Caco-2 (cell line): ENCODE measurements at regions not wholly inside any gene's neighbourhood (a gene's known extent, or its start where the extent isn't known, plus 50 kb on each side); places are given as distances from the start of the nearest gene placed in this dataset.

Experiments used
- BruUV-seq: library from RNA; stranded (reverse); fragments of 400-500 nt; replicated peaks from 2 replicates; lab custom pipeline; 2021; lab: Mats Ljungman, UMichigan
- CTCF ChIA-PET: fragments of 300-600 bp; sonication (Branson Sonifier 250); formaldehyde crosslinking; loops from one replicate; lab custom pipeline; 2022; ENCODE audit warnings: antibody characterized with exemption; lab: Charles Lee
- POLR2A ChIA-PET: fragments of 300-600 bp; sonication (Branson Sonifier 250); formaldehyde crosslinking; loops from one replicate; lab custom pipeline; 2022; ENCODE audit warnings: antibody characterized with exemption; lab: Charles Lee
- DNase-seq, 2 experiments: peaks; one replicate each; pipeline versions ENCODE4 v3.0.0 to v3.0.0-alpha.2; 2020 to 2022
- H3K27me3 ChIP-seq: replicated peaks from 2 replicates; pipeline ENCODE4 v1.6.0; 2011; ENCODE audit warnings: low read length; ENCODE audit not compliant: control insufficient read depth, insufficient read depth
- H3K36me3 ChIP-seq: 2 replicates; pipeline ENCODE4 v1.5.1; 2011; ENCODE audit warnings: low read length; ENCODE audit not compliant: control insufficient read depth, insufficient read depth
- H3K4me1 ChIP-seq: fragments of 250-450 bp; sonication (Bioruptor Pico); 2 replicates; pipeline ENCODE4 v1.5.1; 2020; ENCODE audit warnings: mild to moderate bottlenecking
- H3K4me3 ChIP-seq: 2 replicates; pipeline ENCODE4 v1.5.1; 2011; ENCODE audit warnings: low read depth, mild to moderate bottlenecking, control low read depth, low read length
- H3K9me3 ChIP-seq: fragments of 250-450 bp; sonication (Bioruptor Pico); 2 replicates; pipeline ENCODE4 v1.5.1; 2020; ENCODE audit warnings: mild to moderate bottlenecking, moderate library complexity
- H3K27ac Mint-ChIP-seq: one replicate; pipeline ENCODE4 v1.8.0; 2022; ENCODE audit warnings: mixed read lengths; ENCODE audit not compliant: unreplicated experiment
- H3K27me3 Mint-ChIP-seq: one replicate; pipeline ENCODE4 v1.8.0; 2022; ENCODE audit warnings: mixed read lengths; ENCODE audit not compliant: insufficient read depth, unreplicated experiment
- H3K36me3 Mint-ChIP-seq: one replicate; pipeline ENCODE4 v1.8.0; 2022; ENCODE audit warnings: mild to moderate bottlenecking, mixed read lengths; ENCODE audit not compliant: insufficient read depth, unreplicated experiment
- H3K4me1 Mint-ChIP-seq: one replicate; pipeline ENCODE4 v1.8.0; 2022; ENCODE audit warnings: low read depth, mixed read lengths; ENCODE audit not compliant: unreplicated experiment
- H3K4me3 Mint-ChIP-seq: one replicate; pipeline ENCODE4 v1.8.0; 2022; ENCODE audit warnings: mild to moderate bottlenecking, moderate library complexity, mixed read lengths; ENCODE audit not compliant: unreplicated experiment
- H3K9me3 Mint-ChIP-seq: one replicate; pipeline ENCODE4 v1.8.0; 2022; ENCODE audit warnings: mixed read lengths; ENCODE audit not compliant: unreplicated experiment
- intact Hi-C: fragments of 100-400 bp; cut with micrococcal nuclease; formaldehyde crosslinking; loops from one replicate; pipeline ENCODE4 v1.10.0; 2022; ENCODE audit not compliant: unreplicated experiment
- TF ChIP-seq, protein P1 (sequence below), 2 experiments: fragments of 200-600 bp in 1 of 2; IDR thresholded peaks; 1 replicate in 1 of 2; 2 replicates in 1 of 2; pipeline versions ENCODE4 v1.5.1 to v1.8.0; 2011 to 2022; ENCODE audit warnings: antibody characterized with exemption in 1 of 2, control low read depth in 1 of 2, inconsistent platforms in 1 of 2, low read depth in 1 of 2, low read length in 1 of 2, mild to moderate bottlenecking in 1 of 2, moderate library complexity in 1 of 2; ENCODE audit not compliant: insufficient read depth in 1 of 2, severe bottlenecking in 1 of 2, unreplicated experiment in 1 of 2

DNA sequence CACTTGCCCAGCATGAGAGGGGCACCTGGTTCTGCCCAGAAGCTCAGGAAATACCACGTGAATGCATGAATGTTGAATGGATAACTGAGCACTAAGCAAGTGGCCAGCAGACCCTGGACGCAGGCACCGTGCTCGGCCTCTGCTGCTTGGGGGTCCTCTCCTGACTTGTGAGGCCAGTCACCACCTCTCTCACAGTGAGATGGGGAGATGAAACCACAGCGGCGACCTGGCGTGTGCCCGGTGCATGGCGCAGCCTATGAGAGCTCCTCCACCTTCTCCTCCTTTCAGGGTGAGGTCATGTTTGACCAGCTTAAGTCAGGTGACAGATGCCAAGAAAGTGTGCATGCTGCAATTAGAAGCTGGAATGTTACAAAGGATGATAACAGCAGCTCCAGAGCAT, 75.5 kb downstream of the HMX1 start:
- BruUV-seq, result no TSS peak
- intact Hi-C loops, result no loop called here
- TF ChIP-seq, protein P1, sequence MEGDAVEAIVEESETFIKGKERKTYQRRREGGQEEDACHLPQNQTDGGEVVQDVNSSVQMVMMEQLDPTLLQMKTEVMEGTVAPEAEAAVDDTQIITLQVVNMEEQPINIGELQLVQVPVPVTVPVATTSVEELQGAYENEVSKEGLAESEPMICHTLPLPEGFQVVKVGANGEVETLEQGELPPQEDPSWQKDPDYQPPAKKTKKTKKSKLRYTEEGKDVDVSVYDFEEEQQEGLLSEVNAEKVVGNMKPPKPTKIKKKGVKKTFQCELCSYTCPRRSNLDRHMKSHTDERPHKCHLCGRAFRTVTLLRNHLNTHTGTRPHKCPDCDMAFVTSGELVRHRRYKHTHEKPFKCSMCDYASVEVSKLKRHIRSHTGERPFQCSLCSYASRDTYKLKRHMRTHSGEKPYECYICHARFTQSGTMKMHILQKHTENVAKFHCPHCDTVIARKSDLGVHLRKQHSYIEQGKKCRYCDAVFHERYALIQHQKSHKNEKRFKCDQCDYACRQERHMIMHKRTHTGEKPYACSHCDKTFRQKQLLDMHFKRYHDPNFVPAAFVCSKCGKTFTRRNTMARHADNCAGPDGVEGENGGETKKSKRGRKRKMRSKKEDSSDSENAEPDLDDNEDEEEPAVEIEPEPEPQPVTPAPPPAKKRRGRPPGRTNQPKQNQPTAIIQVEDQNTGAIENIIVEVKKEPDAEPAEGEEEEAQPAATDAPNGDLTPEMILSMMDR (IDR thresholded peaks at IDR 0.05; ENCODE audit: insufficient read depth in 1 of 2, low read depth in 1 of 2, low read length in 1 of 2, severe bottlenecking in 1 of 2, unreplicated experiment in 1 of 2), result no peak
- no peaks in the 10 kb centered on the region for H3K4me1 ChIP-seq
- ChIA-PET POLR2A (no interaction called here), CTCF (no interaction called here)
- no peak overlapping the region for H3K4me3 Mint-ChIP-seq
- no peak for DNase-seq
- no peaks in the 10 kb centered on the region for H3K4me1 Mint-ChIP-seq
- H3K27me3 ChIP-seq, result no peaks in the 10 kb centered on the region
- H3K36me3 Mint-ChIP-seq, result no peaks in the 10 kb centered on the region
- H3K9me3 ChIP-seq, result no peaks in the 10 kb centered on the region
- H3K36me3 ChIP-seq, result no peaks in the 10 kb centered on the region
- H3K27me3 Mint-ChIP-seq, result no peaks in the 10 kb centered on the region
- H3K4me3 ChIP-seq, result no peak overlapping the region
- H3K9me3 Mint-ChIP-seq, result no peaks in the 10 kb centered on the region
- no peak overlapping the region for H3K27ac Mint-ChIP-seq

- H3K4me1 Mint-ChIP-seq, result no peaks in the 10 kb centered on the region
- no TSS peak for BruUV-seq
- TF ChIP-seq, protein P1 (IDR thresholded peaks at IDR 0.05; ENCODE audit: insufficient read depth in 1 of 2, low read depth in 1 of 2, low read length in 1 of 2, severe bottlenecking in 1 of 2, unreplicated experiment in 1 of 2), result no peak
- intact Hi-C loops, result no loop called here
- no peaks in the 10 kb centered on the region for H3K36me3 Mint-ChIP-seq
- ChIA-PET POLR2A (no interaction called here), CTCF (interaction anchor here (0.5 kb wide), 1 partner anchor 124 kb away, joined by 3 read pairs; no protein-coding TSS in a partner anchor)
- Histone ChIP-seq H3K9me3 (no peaks in the 10 kb centered on the region), H3K27me3 (no peaks in the 10 kb centered on the region), H3K36me3 (no peaks in the 10 kb centered on the region), H3K4me3 (no peak overlapping the region), H3K4me1 (no peaks in the 10 kb centered on the region)
- no peak overlapping the region for H3K27ac Mint-ChIP-seq
- no peak overlapping the region for H3K4me3 Mint-ChIP-seq
- no peak for DNase-seq
- H3K27me3 Mint-ChIP-seq, result no peaks in the 10 kb centered on the region
- no peaks in the 10 kb centered on the region for H3K9me3 Mint-ChIP-seq
Observed at GRCh38 chr4:8795140-8795539, 76.5 kb downstream of the HMX1 start.

DNA sequence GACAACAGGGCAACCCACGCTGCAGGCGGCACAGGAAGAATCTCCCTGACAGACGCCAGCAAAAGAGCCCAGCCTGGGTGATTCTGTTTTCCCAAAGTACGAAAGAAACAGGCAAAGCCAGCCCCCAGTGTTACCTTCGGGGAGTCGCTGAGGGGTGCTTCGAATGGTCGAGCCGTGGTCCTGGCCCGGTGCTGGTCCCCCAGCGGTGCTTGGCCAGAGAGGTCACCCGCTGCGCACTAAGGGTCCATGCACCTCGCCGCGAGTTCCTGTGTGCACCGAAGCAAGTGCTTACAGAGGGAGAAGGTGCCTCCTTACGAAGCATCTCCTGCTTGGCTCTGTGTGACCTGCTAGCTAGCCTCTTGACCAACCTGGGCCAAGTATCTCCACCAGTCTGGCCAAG, 77.1 kb downstream of the HMX1 start:
- H3K4me3 ChIP-seq, result no peak overlapping the region
- DNase-seq, result no peak
- Mint-ChIP-seq H3K9me3 (no peaks in the 10 kb centered on the region), H3K36me3 (no peaks in the 10 kb centered on the region), H3K4me3 (no peak overlapping the region), H3K27me3 (no peaks in the 10 kb centered on the region), H3K4me1 (no peaks in the 10 kb centered on the region), H3K27ac (no peak overlapping the region)
- no peaks in the 10 kb centered on the region for H3K27me3 ChIP-seq
- intact Hi-C loops, result no loop called here
- BruUV-seq, result no TSS peak
- ChIA-PET POLR2A (no interaction called here), CTCF (interaction anchor here (0.5 kb wide), 1 partner anchor 123 kb away, joined by 3 read pairs; no protein-coding TSS in a partner anchor)
- TF ChIP-seq, protein P1 (IDR thresholded peaks at IDR 0.05; ENCODE audit: insufficient read depth in 1 of 2, low read depth in 1 of 2, low read length in 1 of 2, severe bottlenecking in 1 of 2, unreplicated experiment in 1 of 2), result no peak
- H3K4me1 ChIP-seq, result no peaks in the 10 kb centered on the region
- no peaks in the 10 kb centered on the region for H3K9me3 ChIP-seq
- H3K36me3 ChIP-seq, result no peaks in the 10 kb centered on the region
